D721Med (cell line): ENCODE measurements at regions not wholly inside any gene's neighbourhood (a gene's known extent, or its start where the extent isn't known, plus 50 kb on each side); places are given as distances from the start of the nearest gene placed in this dataset.

Experiments used
- DNase-seq: peaks from one replicate; pipeline ENCODE4 v3.0.0; 2011; ENCODE audit warnings: low spot score; ENCODE audit not compliant: insufficient read length
- FAIRE-seq: peaks from 2 replicates; lab custom pipeline; 2011; peaks lifted over from hg19 to GRCh38; lab: Jason Lieb, UNC
- CTCF ChIP-seq: IDR thresholded peaks from 2 replicates; pipeline ENCODE4 v1.5.1; 2012; ENCODE audit warnings: mild to moderate bottlenecking, control low read depth; ENCODE audit not compliant: insufficient read depth; ENCODE audit errors: missing control alignments

GRCh38 chr15:70153921-70154717 is 56.4 kb upstream of the TLE3 start:
- no peak for FAIRE-seq
- peak; percentile 30 for TF ChIP-seq CTCF
- no peak for DNase-seq

- DNase-seq (no peak), FAIRE-seq (no peak)
- no peak for TF ChIP-seq CTCF
Observed at GRCh38 chr15:70152070-70152480, 54.4 kb upstream of the TLE3 start.

- FAIRE-seq, result no peak
- no peak for DNase-seq
- TF ChIP-seq CTCF, result no peak
Observed at GRCh38 chr15:70151462-70151861, 53.7 kb upstream of the TLE3 start.

GRCh38 chr15:70151003-70151402 is 53.3 kb upstream of the TLE3 start:
- FAIRE-seq (no peak), DNase-seq (no peak)
- TF ChIP-seq CTCF, result no peak

- DNase-seq (no peak), FAIRE-seq (no peak)
- no peak for TF ChIP-seq CTCF
Observed at GRCh38 chr15:70150405-70150747, 52.7 kb upstream of the TLE3 start.

GRCh38 chr15:70149667-70150404 is 52.1 kb upstream of the TLE3 start:
- no peak for TF ChIP-seq CTCF
- DNase-seq (no peak), FAIRE-seq (no peak)

GRCh38 chr15:70147778-70148177 is 50.1 kb upstream of the TLE3 start:
- FAIRE-seq (no peak), DNase-seq (no peak)
- TF ChIP-seq CTCF, result no peak
